HS-27A (cell line): ENCODE measurements at regions not wholly inside any gene's neighbourhood (a gene's known extent, or its start where the extent isn't known, plus 50 kb on each side); places are given as distances from the start of the nearest gene placed in this dataset.

Source experiments
- DNase-seq: peaks from one replicate; pipeline ENCODE4 v3.0.0-alpha.2; 2012; ENCODE audit warnings: low read depth, missing footprints

GRCh38 chr6:144834426-144835038 lies 549.4 kb downstream of the UTRN start:
- DNase-seq, result no peak

- no peak for DNase-seq
Observed at GRCh38 chr6:144835322-144835973, 550.3 kb downstream of the UTRN start.

GRCh38 chr6:144840619-144841018 lies 555.5 kb downstream of the UTRN start:
- DNase-seq, result no peak

- no peak for DNase-seq
Observed at GRCh38 chr6:144843701-144844100, 558.6 kb downstream of the UTRN start.

- peak; percentile 45 for DNase-seq
Observed at GRCh38 chr6:144844596-144844995, 559.5 kb downstream of the UTRN start.

- peak; percentile 68 for DNase-seq
Observed at GRCh38 chr6:144845186-144845585, 560.1 kb downstream of the UTRN start.

- no peak for DNase-seq
Observed at GRCh38 chr6:144847916-144848315, 562.8 kb downstream of the UTRN start.

- no peak for DNase-seq
Observed at GRCh38 chr6:144849920-144850319, 564.8 kb downstream of the UTRN start.

GRCh38 chr6:144853603-144854002 lies 568.5 kb downstream of the UTRN start:
- DNase-seq, result no peak

- no peak for DNase-seq
Observed at GRCh38 chr6:144854654-144855053, 569.5 kb downstream of the UTRN start.

- no peak for DNase-seq
Observed at GRCh38 chr6:144855375-144855774, 570.2 kb downstream of the UTRN start.

GRCh38 chr6:144855812-144856531 lies 570.8 kb downstream of the UTRN start:
- no peak for DNase-seq

- no peak for DNase-seq
Observed at GRCh38 chr6:144856622-144857021, 571.5 kb downstream of the UTRN start.

- no peak for DNase-seq
Observed at GRCh38 chr6:144857086-144857485, 572.0 kb downstream of the UTRN start.

- no peak for DNase-seq
Observed at GRCh38 chr6:144862769-144863168, 577.6 kb downstream of the UTRN start.

GRCh38 chr6:144867761-144868160 lies 582.6 kb downstream of the UTRN start:
- DNase-seq, result no peak

- no peak for DNase-seq
Observed at GRCh38 chr6:144870782-144871181, 585.6 kb downstream of the UTRN start.

GRCh38 chr6:144873623-144874378 lies 588.7 kb downstream of the UTRN start:
- no peak for DNase-seq

- no peak for DNase-seq
Observed at GRCh38 chr6:144876689-144877088, 591.6 kb downstream of the UTRN start.

GRCh38 chr6:144877118-144877517 lies 592.0 kb downstream of the UTRN start:
- DNase-seq, result no peak

- no peak for DNase-seq
Observed at GRCh38 chr6:144878577-144878976, 593.4 kb downstream of the UTRN start.

- peak; percentile 15 for DNase-seq
Observed at GRCh38 chr6:144879436-144879835, 594.3 kb downstream of the UTRN start.

GRCh38 chr6:144882425-144882824 lies 597.3 kb downstream of the UTRN start:
- DNase-seq, result no peak
